Stimulated activated CD4-positive, alpha-beta T cell treated with anti-CD3 and anti-CD28 coated beads, Interleukin-15, amount 100 ng/mL, for 24 hours (primary cell): ENCODE measurements at regions not wholly inside any gene's neighbourhood (a gene's known extent, or its start where the extent isn't known, plus 50 kb on each side); places are given as distances from the start of the nearest gene placed in this dataset.

Experiments used
- DNase-seq: peaks from one replicate; pipeline ENCODE4 v3.0.0-alpha.2; 2020

DNA sequence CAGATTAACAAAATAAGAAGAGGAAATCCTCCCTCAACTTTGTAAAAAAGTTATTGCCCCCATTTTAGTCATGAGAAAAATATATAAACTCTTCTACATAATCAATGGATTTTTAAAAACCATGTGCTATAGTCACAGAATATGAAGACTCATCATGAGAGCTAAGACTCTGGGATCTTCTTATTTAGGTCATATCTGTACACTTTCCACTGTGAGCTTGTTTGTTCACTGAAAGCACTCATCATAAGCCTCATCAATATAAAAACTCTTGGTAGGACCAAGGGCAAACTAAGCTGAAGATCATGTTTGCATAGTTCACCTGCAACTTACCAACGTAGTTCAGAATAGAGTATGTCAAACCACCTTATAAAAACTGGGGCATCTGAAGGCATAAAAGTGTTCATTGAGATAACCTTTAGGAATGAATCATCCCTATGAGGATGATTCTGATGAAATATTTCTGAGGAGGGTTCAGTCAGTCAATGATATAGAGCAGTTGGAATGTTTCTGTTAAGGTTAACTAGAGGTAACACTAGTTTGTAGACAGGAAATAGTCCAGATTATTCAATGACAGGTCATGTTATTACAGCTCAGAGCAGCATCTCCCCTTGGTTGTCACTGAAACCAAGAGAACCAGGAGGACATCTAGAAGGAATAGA, 289.9 kb upstream of the SMC2 start:
- no peak for DNase-seq

DNA sequence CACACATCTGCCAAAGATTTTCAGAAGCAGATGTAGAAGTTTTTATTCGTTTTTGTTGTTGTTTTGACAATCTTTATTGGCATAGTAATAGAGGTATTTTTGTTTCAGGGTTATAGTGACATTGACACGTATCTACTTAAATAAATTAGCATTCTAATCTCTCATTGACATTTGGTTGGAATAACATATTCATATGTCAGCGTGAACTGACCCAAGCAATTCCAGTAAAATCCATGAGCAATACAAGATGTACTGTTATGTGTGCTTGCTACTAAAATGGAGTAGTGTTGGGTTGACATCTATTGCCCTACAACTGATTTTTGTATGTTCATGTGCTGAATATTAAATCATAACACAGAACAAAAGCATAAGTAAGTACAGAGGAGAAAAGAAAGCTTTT, 284.4 kb upstream of the SMC2 start:
- no peak for DNase-seq

DNA sequence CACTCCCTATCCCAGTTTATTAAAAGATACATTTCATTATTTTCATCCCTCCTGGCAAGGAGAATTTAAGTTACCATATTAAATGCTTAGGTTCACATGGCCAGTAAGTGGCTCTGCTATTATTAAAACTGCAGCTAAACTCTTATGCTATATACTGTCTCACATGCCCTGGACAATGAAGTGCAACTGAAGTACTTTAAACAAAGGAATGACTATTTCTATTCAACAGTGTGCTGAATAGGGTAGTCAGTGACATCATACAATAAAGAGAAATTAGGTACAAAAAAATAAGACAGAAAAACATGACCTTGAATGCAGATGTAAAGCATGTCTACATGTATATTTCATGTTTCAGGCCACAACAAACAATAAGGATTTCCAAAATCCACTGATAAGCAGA, 282.6 kb upstream of the SMC2 start:
- DNase-seq = no peak

DNA sequence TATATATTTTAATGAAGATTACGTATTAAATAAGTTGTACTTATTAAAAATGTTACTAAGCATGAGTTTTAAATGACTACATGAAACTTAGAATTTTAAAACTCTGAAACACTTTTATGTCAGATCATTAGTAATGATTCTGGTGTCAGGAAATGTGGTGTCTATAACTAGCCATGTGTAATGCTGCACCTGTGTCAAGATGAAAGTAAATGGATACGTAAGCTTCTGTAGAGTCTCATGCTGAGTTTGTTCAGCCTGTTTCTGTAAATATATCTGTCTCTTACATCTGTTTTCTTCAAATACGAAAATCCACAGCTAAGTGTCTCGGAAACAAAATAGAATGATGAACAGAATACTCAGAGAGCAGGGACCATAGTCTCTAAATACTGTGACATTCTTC, 278.0 kb upstream of the SMC2 start:
- no peak for DNase-seq

GRCh38 chr9:103819936-103820335, 274.2 kb upstream of the SMC2 start:
- DNase-seq = no peak

DNA sequence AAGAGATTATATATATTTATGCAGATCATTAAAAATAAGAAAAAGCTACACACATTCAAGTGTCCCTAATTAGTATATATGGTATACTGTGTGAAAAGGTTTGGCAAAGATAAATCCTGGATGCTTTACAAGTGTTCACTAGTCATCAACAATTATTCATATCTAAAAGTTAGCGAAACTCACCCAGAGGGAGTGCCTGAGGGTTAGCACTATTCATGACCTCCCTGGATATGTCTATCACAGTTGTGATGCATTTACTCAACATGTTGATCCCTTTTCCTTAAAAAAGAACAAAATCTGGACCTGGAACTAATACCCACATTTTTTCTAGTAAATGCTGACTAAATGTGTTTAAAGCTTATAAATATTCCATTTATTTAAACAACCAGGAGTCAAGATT, 273.0 kb upstream of the SMC2 start:
- DNase-seq = no peak

- DNase-seq = no peak
Measured at GRCh38 chr9:103837940-103838339, 256.2 kb upstream of the SMC2 start.

DNA sequence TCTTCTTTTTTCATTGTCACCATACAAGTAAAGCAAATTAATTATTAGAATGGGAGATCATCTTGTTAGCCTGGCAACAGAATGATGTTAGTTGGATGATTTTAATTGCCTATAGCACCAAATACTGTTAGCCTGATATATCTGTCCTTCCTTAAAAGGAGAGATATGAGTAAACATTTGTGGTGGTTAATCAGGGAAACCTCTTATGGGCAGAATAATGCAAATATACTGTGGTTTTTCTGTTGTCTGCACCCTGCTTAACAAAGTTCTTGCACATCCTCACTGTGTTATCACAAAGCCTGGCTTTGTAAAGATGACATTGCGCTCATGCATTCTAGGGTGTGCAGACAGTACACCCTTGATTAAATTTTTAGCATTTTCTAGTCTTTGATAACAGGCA, 254.9 kb upstream of the SMC2 start:
- DNase-seq = no peak

DNA sequence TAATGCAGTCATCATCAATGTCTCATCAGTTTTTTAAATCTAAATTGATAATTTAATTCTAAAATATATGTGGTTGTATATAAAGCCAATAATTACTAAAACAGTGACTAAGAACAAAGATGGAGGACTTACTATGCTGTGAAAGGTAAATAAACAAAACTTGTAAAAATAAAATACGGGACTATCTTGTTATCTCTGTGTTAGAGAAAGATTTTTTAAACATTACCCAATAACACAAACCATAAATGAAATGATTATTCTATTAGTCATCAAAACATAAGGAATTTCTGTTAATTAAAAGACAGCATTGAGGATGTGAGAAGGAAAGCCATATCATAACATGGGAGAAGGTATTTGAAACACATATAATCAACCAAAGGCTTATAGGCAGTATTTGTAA, 226.2 kb upstream of the SMC2 start:
- no peak for DNase-seq

- no peak for DNase-seq
Measured at GRCh38 chr9:103872811-103873210, 221.3 kb upstream of the SMC2 start.

GRCh38 chr9:103881419-103881818, 212.7 kb upstream of the SMC2 start:
- no peak for DNase-seq

DNA sequence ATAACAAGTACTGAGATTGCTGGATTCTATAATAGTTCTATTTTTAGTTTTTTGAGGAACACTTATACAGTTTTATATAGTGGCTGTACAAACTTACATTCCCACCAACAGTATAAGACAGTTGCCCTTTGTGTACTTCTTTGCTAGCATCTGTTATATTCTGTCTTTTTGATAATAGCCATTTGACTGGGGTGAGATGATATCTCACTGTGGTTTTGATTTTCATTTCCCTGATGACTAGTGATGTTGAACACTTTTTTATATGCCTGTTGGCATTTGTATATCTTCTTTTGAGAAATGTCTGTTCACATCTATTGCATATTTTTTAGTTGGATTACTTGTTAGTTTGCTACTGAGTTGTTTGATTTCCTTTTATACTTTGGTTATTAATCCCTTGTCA, 204.1 kb upstream of the SMC2 start:
- no peak for DNase-seq

- DNase-seq = no peak
Measured at GRCh38 chr9:103894184-103894583, 199.9 kb upstream of the SMC2 start.

DNA sequence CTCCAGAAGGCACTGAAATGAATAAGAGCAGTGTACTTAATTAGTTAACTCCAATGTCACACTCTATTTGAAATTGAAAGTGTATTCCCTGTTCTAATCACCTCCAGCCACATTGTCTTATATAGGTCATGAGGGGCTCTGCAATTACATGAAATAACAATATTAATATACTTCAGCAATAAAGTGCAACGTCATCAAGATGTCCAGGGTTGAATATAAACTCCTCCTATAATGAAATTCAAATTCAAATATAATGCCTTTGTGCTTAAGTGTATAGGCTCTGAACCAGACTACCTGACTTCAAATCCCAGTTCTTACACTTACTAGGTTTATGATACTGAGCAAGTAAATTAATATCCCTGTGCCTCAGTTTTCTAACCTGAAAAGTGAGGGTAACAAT, 195.6 kb upstream of the SMC2 start:
- DNase-seq = no peak

DNA sequence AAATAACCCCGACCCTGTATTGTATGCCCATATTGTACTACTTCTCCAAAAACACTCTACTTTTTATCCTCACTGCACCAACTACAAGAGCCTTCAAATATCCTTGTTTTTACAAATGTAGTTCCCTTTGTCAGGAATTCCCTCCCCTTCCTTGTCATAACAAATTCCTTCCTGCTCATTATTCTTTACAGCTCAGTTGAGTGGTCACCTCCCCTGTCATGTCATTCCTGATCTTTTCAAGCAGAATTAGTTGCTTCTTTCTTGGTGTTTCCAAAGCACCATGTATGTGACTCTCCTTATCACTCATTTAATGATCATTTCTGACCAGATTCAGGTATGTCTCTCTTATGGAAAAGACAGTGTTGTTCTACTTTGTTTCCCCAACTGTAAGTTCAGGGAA, 194.2 kb upstream of the SMC2 start:
- no peak for DNase-seq

DNA sequence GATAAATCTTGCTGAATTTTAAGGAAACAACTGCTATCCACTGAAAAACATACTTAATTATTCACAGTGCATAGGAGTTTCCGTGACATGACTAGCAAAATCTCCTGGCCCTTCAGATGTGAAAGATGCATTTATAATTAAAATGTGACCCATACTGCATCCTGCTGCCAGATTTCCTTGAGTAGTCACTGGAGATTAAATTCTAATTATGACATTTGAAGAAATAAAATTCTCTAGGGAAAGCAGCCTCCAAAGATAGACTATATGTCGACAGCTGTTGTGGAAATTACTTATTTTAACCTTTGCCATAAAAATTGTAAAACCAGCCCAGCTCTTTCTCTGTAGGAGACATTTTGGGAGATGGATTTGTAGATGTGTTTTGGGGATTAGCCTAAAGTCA, 193.6 kb upstream of the SMC2 start:
- no peak for DNase-seq

- no peak for DNase-seq
Measured at GRCh38 chr9:103902263-103902662, 191.8 kb upstream of the SMC2 start.

- no peak for DNase-seq
Measured at GRCh38 chr9:103904242-103904641, 189.9 kb upstream of the SMC2 start.

- DNase-seq = no peak
Measured at GRCh38 chr9:103913899-103914298, 180.2 kb upstream of the SMC2 start.

DNA sequence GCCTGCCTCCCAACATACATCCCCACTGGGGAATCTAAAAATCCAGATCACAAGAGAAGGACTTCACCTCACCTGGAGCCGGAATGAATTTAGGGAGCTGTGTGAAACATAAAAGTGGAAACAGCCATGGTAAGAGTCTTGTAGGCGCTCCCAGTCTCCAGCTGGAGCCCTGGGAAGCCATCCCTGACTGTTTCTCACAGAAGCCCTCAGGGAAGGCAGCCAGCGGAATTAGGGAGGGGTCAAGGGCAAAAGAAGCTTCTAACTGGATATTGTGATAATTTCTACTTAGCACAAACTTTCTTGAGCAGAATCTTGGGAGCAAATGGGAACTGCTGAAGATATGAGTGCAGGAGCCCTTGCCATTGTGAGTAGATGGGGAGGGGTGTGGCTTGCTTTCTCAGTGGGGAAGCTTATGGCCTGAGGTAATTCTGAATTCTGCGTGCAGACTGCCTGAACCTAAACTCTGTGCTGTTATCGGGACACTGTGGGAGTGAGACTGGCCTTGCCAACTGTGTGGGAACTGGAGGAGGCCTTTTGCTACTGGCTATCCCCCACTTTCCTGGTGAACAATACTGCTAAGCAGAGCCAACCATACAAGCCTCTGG, 174.4 kb upstream of the SMC2 start:
- no peak for DNase-seq

- no peak for DNase-seq
Measured at GRCh38 chr9:103928442-103928841, 165.7 kb upstream of the SMC2 start.

DNA sequence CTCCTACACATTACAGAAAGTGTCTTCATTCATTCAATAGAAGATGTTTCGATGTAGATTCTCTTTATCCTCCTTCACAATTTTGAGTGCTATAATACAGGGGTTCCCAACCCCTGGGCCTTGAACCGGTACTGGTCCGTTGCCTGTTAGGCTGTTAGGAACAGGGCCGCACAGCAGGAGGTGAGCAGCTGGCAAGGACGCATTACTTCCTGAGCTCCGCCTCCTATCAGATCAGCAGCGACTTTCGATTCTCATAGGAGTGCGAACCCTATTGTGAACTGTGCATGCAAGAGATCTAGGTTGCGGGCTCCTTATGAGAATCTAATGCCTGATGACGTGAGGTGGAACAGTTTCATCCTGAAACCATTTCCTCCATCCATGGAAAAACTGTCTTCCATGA, 153.0 kb upstream of the SMC2 start:
- DNase-seq = no peak

DNA sequence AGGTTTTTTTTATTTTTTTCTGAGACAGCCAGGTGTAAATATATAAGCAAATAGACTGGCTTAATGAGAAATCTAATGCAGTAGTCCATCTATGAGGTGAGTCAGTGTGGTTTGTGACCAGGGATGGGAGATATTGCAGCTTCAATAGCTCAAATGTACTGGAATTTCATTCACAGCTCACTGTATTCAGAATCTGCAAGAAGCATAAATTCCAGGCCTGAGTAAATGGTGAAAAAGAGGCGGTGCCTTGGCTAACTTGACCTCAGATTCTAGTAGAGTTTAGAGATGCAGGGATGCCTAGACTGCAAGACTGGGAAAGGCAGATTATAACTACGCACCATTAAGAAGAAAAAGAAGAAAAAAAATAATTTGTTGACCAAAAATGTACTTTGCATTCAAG, 151.9 kb upstream of the SMC2 start:
- no peak for DNase-seq

DNA sequence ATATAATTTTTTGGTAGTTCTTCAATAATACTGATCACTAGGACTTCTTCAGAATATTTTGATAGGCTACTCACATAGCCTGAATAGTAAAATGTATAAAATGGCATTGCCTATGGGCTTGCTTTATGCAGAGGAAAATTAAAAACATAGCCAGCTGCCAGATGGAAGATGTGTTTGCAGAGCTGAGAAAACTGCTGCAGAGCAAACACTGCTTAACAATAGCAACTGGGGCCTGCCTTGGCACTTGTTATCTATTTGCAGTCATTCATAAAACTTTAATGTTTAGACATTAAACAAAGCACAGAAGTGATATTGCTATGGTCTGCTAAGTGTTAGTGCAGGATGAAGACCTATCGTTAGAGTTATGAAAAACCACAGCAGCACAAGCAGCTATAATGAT, 151.5 kb upstream of the SMC2 start:
- no peak for DNase-seq

DNA sequence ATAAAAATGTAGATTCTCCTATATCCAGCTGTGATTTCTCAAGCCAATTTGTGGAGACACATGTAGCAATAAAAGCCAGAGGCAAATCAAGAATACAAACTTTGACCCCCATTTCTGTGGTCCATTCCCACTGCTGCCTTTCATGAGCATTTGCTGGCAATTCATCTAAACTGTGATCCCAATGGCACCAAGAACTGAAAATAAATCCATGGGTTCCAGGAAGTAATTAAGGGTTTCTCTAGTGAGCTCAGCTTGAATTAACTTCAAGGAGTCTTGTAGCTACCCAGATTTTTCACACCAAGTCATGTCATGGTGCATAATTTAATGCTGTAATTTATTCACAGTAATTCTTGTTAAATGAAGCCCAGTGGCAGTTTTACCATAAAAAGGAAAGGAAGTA, 145.0 kb upstream of the SMC2 start:
- no peak for DNase-seq
